ENCODE measurements at regions not wholly inside any gene's neighbourhood (a gene's known extent, or its start where the extent isn't known, plus 50 kb on each side); places are given as distances from the start of the nearest gene placed in this dataset.

DNA sequence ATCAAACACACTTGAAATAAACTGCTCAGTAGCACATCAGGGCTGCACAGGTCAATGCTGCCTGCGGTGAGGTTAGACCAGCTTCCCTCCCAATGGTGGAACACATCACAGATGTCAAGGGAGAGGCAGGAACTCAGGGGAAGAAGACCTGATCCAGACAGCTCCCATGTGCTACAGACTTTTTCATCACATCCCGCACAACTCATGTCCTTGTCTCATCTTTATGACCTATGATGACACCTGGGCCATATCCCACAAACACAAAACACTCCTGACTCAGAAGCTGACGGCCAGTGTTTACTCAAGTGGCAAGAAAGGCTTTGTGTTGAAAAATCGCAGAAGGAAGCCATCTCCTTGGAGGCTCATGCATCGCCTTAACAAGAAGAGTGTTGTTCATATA is 91.6 kb downstream of the HTR5A start:
- no peaks in the 10 kb centered on the region for H3K27me3 ChIP-seq (replicated peaks; ENCODE audit: control insufficient read depth, insufficient read depth, low read length)
- intact Hi-C loops (cut with micrococcal nuclease; ENCODE audit: unreplicated experiment): no loop called here
- BruUV-seq (replicated peaks): no TSS peak
- Mint-ChIP-seq H3K9me3 (ENCODE audit: unreplicated experiment) (peaks cover 9% of the 10 kb centered on the region), H3K27me3 (ENCODE audit: insufficient read depth, unreplicated experiment) (no peaks in the 10 kb centered on the region), H3K4me3 (ENCODE audit: unreplicated experiment) (no peak overlapping the region), H3K4me1 (ENCODE audit: low read depth, unreplicated experiment) (no peaks in the 10 kb centered on the region), H3K36me3 (ENCODE audit: insufficient read depth, unreplicated experiment) (no peaks in the 10 kb centered on the region), H3K27ac (ENCODE audit: unreplicated experiment) (no peak overlapping the region)
- ChIA-PET POLR2A (no interaction called here), CTCF (no interaction called here)
- H3K9me3 ChIP-seq: no peaks in the 10 kb centered on the region
- no peak for TF ChIP-seq CTCF (IDR thresholded peaks at IDR 0.05; ENCODE audit: insufficient read depth in 1 of 2, low read depth in 1 of 2, low read length in 1 of 2, severe bottlenecking in 1 of 2, unreplicated experiment in 1 of 2)
- H3K4me1 ChIP-seq: no peaks in the 10 kb centered on the region
- no peak for DNase-seq
- H3K36me3 ChIP-seq (ENCODE audit: control insufficient read depth, insufficient read depth, low read length): no peaks in the 10 kb centered on the region
- H3K4me3 ChIP-seq (ENCODE audit: low read depth, low read length): no peak overlapping the region

DNA sequence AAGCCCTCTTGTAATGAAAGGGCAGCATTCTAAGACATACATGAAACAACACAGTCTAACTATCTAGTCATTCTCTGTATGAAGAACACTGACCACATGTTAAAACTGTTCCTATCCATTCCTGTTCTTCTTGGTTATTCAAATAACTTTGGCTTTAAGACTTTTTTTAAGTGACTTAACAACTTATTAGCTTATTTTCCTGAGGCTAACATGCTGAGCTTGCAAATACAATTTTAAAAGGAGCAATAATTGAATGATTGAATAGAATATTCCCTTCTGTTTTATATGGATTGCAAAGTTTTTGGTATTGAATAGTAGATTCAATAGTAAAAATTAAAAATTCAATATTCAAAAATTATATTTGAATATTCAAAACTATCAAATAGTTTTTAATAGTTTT is 92.3 kb downstream of the HTR5A start:
- ChIA-PET CTCF (no interaction called here), POLR2A (no interaction called here)
- H3K4me3 ChIP-seq (ENCODE audit: low read depth, low read length): no peak overlapping the region
- no peaks in the 10 kb centered on the region for H3K9me3 ChIP-seq
- H3K27me3 ChIP-seq (replicated peaks; ENCODE audit: control insufficient read depth, insufficient read depth, low read length): no peaks in the 10 kb centered on the region
- intact Hi-C loops (cut with micrococcal nuclease; ENCODE audit: unreplicated experiment): no loop called here
- no peak for TF ChIP-seq CTCF (IDR thresholded peaks at IDR 0.05; ENCODE audit: insufficient read depth in 1 of 2, low read depth in 1 of 2, low read length in 1 of 2, severe bottlenecking in 1 of 2, unreplicated experiment in 1 of 2)
- no peak overlapping the region for H3K4me3 Mint-ChIP-seq (ENCODE audit: unreplicated experiment)
- H3K9me3 Mint-ChIP-seq (ENCODE audit: unreplicated experiment): peaks cover 9% of the 10 kb centered on the region
- no peaks in the 10 kb centered on the region for H3K27me3 Mint-ChIP-seq (ENCODE audit: insufficient read depth, unreplicated experiment)
- DNase-seq: no peak
- no peaks in the 10 kb centered on the region for H3K36me3 ChIP-seq (ENCODE audit: control insufficient read depth, insufficient read depth, low read length)
- no peaks in the 10 kb centered on the region for H3K4me1 Mint-ChIP-seq (ENCODE audit: low read depth, unreplicated experiment)
- no peaks in the 10 kb centered on the region for H3K36me3 Mint-ChIP-seq (ENCODE audit: insufficient read depth, unreplicated experiment)
- H3K4me1 ChIP-seq: no peaks in the 10 kb centered on the region
- no TSS peak for BruUV-seq (replicated peaks)
- H3K27ac Mint-ChIP-seq (ENCODE audit: unreplicated experiment): no peak overlapping the region

DNA sequence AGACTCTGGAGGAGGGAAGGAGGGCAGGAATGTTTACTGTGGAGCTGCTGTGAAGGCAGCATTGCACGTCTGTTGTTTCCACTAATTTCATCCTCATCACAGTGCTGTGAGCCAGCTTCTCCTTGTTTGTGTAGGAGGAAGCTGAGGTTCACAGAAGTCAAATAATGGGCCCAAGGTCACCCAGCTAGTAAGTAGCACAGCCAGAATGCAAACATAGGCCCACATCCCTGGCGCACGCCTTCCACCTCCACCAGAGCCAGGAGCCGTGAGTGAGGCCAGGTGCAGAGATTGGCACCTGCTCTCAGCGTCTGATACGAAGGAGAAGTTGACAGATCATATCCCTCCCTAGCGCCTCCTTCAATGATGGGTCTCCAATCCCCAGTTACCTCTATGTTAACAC is 93.6 kb downstream of the HTR5A start:
- intact Hi-C loops (cut with micrococcal nuclease; ENCODE audit: unreplicated experiment): no loop called here
- H3K4me1 Mint-ChIP-seq (ENCODE audit: low read depth, unreplicated experiment): no peaks in the 10 kb centered on the region
- H3K4me3 Mint-ChIP-seq (ENCODE audit: unreplicated experiment): no peak overlapping the region
- H3K36me3 Mint-ChIP-seq (ENCODE audit: insufficient read depth, unreplicated experiment): no peaks in the 10 kb centered on the region
- ChIA-PET POLR2A (no interaction called here), CTCF (interaction anchor here (1.1 kb wide), 1 partner anchor 182 kb away, joined by 3 read pairs; no protein-coding TSS in a partner anchor)
- peaks cover 2% of the 10 kb centered on the region for H3K27me3 Mint-ChIP-seq (ENCODE audit: insufficient read depth, unreplicated experiment)
- TF ChIP-seq CTCF (IDR thresholded peaks at IDR 0.05; ENCODE audit: insufficient read depth in 1 of 2, low read depth in 1 of 2, low read length in 1 of 2, severe bottlenecking in 1 of 2, unreplicated experiment in 1 of 2): no peak
- Histone ChIP-seq H3K4me3 (ENCODE audit: low read depth, low read length) (no peak overlapping the region), H3K27me3 (replicated peaks; ENCODE audit: control insufficient read depth, insufficient read depth, low read length) (no peaks in the 10 kb centered on the region), H3K36me3 (ENCODE audit: control insufficient read depth, insufficient read depth, low read length) (no peaks in the 10 kb centered on the region), H3K4me1 (no peaks in the 10 kb centered on the region), H3K9me3 (no peaks in the 10 kb centered on the region)
- no TSS peak for BruUV-seq (replicated peaks)
- H3K27ac Mint-ChIP-seq (ENCODE audit: unreplicated experiment): no peak overlapping the region
- H3K9me3 Mint-ChIP-seq (ENCODE audit: unreplicated experiment): no peaks in the 10 kb centered on the region
- DNase-seq: no peak
